Caco-2 (cell line): ENCODE measurements at regions not wholly inside any gene's neighbourhood (a gene's known extent, or its start where the extent isn't known, plus 50 kb on each side); places are given as distances from the start of the nearest gene placed in this dataset.
"Not testable (repeated sequence)": the region's sequence is repeated elsewhere in the genome, so short reads cannot be mapped to it uniquely, and the experiment has no call there.

Experiments used
- BruUV-seq: library from RNA; stranded (reverse); fragments of 400-500 nt; replicated peaks from 2 replicates; lab custom pipeline; 2021; lab: Mats Ljungman, UMichigan
- CTCF ChIA-PET: fragments of 300-600 bp; sonication (Branson Sonifier 250); formaldehyde crosslinking; loops from one replicate; lab custom pipeline; 2022; ENCODE audit warnings: antibody characterized with exemption; lab: Charles Lee
- POLR2A ChIA-PET: fragments of 300-600 bp; sonication (Branson Sonifier 250); formaldehyde crosslinking; loops from one replicate; lab custom pipeline; 2022; ENCODE audit warnings: antibody characterized with exemption; lab: Charles Lee
- DNase-seq, 2 experiments: peaks; one replicate each; pipeline versions ENCODE4 v3.0.0 to v3.0.0-alpha.2; 2020 to 2022
- H3K27me3 ChIP-seq: replicated peaks from 2 replicates; pipeline ENCODE4 v1.6.0; 2011; ENCODE audit warnings: low read length; ENCODE audit not compliant: control insufficient read depth, insufficient read depth
- H3K36me3 ChIP-seq: 2 replicates; pipeline ENCODE4 v1.5.1; 2011; ENCODE audit warnings: low read length; ENCODE audit not compliant: control insufficient read depth, insufficient read depth
- H3K4me1 ChIP-seq: fragments of 250-450 bp; sonication (Bioruptor Pico); 2 replicates; pipeline ENCODE4 v1.5.1; 2020; ENCODE audit warnings: mild to moderate bottlenecking
- H3K4me3 ChIP-seq: 2 replicates; pipeline ENCODE4 v1.5.1; 2011; ENCODE audit warnings: low read depth, mild to moderate bottlenecking, control low read depth, low read length
- H3K9me3 ChIP-seq: fragments of 250-450 bp; sonication (Bioruptor Pico); 2 replicates; pipeline ENCODE4 v1.5.1; 2020; ENCODE audit warnings: mild to moderate bottlenecking, moderate library complexity
- H3K27ac Mint-ChIP-seq: one replicate; pipeline ENCODE4 v1.8.0; 2022; ENCODE audit warnings: mixed read lengths; ENCODE audit not compliant: unreplicated experiment
- H3K27me3 Mint-ChIP-seq: one replicate; pipeline ENCODE4 v1.8.0; 2022; ENCODE audit warnings: mixed read lengths; ENCODE audit not compliant: insufficient read depth, unreplicated experiment
- H3K36me3 Mint-ChIP-seq: one replicate; pipeline ENCODE4 v1.8.0; 2022; ENCODE audit warnings: mild to moderate bottlenecking, mixed read lengths; ENCODE audit not compliant: insufficient read depth, unreplicated experiment
- H3K4me1 Mint-ChIP-seq: one replicate; pipeline ENCODE4 v1.8.0; 2022; ENCODE audit warnings: low read depth, mixed read lengths; ENCODE audit not compliant: unreplicated experiment
- H3K4me3 Mint-ChIP-seq: one replicate; pipeline ENCODE4 v1.8.0; 2022; ENCODE audit warnings: mild to moderate bottlenecking, moderate library complexity, mixed read lengths; ENCODE audit not compliant: unreplicated experiment
- H3K9me3 Mint-ChIP-seq: one replicate; pipeline ENCODE4 v1.8.0; 2022; ENCODE audit warnings: mixed read lengths; ENCODE audit not compliant: unreplicated experiment
- intact Hi-C: fragments of 100-400 bp; cut with micrococcal nuclease; formaldehyde crosslinking; loops from one replicate; pipeline ENCODE4 v1.10.0; 2022; ENCODE audit not compliant: unreplicated experiment
- TF ChIP-seq, protein P1 (sequence below), 2 experiments: fragments of 200-600 bp in 1 of 2; IDR thresholded peaks; 1 replicate in 1 of 2; 2 replicates in 1 of 2; pipeline versions ENCODE4 v1.5.1 to v1.8.0; 2011 to 2022; ENCODE audit warnings: antibody characterized with exemption in 1 of 2, control low read depth in 1 of 2, inconsistent platforms in 1 of 2, low read depth in 1 of 2, low read length in 1 of 2, mild to moderate bottlenecking in 1 of 2, moderate library complexity in 1 of 2; ENCODE audit not compliant: insufficient read depth in 1 of 2, severe bottlenecking in 1 of 2, unreplicated experiment in 1 of 2

DNA sequence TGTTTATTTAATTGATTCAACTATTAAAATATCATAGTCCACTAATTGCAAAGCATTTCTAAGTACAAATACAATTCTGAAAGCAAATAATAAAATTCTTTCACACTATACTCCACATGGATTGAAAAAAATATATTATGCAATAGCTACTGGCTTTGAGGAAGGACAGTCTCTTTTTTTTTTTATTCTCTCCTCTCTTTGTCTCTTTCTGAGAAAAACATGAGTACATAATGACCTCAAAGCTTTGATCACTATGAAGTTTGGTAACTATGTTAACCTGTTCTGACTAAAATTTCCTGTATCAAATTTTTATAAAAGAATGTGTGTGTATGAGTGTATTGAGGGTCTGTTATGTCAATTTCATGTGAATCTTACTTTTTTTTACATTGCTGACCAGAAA is 96.2 kb downstream of the RGS2 start:
- CTCF ChIA-PET, result no interaction called here
- Mint-ChIP-seq H3K4me3 (no peak overlapping the region), H3K9me3 (no peaks in the 10 kb centered on the region), H3K27ac (no peak overlapping the region), H3K27me3 (no peaks in the 10 kb centered on the region), H3K4me1 (no peaks in the 10 kb centered on the region), H3K36me3 (no peaks in the 10 kb centered on the region)
- BruUV-seq, result no TSS peak
- no peaks in the 10 kb centered on the region for H3K36me3 ChIP-seq
- TF ChIP-seq, protein P1, sequence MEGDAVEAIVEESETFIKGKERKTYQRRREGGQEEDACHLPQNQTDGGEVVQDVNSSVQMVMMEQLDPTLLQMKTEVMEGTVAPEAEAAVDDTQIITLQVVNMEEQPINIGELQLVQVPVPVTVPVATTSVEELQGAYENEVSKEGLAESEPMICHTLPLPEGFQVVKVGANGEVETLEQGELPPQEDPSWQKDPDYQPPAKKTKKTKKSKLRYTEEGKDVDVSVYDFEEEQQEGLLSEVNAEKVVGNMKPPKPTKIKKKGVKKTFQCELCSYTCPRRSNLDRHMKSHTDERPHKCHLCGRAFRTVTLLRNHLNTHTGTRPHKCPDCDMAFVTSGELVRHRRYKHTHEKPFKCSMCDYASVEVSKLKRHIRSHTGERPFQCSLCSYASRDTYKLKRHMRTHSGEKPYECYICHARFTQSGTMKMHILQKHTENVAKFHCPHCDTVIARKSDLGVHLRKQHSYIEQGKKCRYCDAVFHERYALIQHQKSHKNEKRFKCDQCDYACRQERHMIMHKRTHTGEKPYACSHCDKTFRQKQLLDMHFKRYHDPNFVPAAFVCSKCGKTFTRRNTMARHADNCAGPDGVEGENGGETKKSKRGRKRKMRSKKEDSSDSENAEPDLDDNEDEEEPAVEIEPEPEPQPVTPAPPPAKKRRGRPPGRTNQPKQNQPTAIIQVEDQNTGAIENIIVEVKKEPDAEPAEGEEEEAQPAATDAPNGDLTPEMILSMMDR (IDR thresholded peaks at IDR 0.05; ENCODE audit: insufficient read depth in 1 of 2, low read depth in 1 of 2, low read length in 1 of 2, severe bottlenecking in 1 of 2, unreplicated experiment in 1 of 2), result no peak
- H3K4me1 ChIP-seq, result no peaks in the 10 kb centered on the region
- H3K4me3 ChIP-seq, result no peak overlapping the region
- H3K27me3 ChIP-seq, result no peaks in the 10 kb centered on the region
- intact Hi-C loops, result no loop called here
- POLR2A ChIA-PET, result no interaction called here
- no peak for DNase-seq
- no peaks in the 10 kb centered on the region for H3K9me3 ChIP-seq

DNA sequence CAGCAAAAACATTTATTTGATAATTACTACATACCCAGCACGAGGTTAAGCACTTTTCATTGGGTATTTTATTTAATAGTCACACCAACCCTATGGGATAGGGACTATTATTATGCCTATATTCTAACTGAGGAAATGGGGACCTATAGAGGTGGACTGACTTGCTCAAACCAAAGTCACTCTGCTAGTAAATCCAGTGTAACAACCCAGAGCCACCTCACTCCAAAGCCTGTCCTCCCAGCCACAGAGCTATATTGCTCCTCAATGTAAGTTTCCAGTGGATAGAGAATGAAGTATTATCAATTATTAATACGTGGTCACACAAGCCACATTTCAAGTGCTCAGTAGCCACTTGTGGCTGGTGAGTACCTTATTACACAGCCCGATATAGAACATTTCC is 97.5 kb downstream of the RGS2 start:
- Mint-ChIP-seq H3K36me3 (no peaks in the 10 kb centered on the region), H3K27me3 (no peaks in the 10 kb centered on the region), H3K9me3 (no peaks in the 10 kb centered on the region), H3K27ac (no peak overlapping the region), H3K4me1 (no peaks in the 10 kb centered on the region), H3K4me3 (no peak overlapping the region)
- Histone ChIP-seq H3K9me3 (no peaks in the 10 kb centered on the region), H3K36me3 (no peaks in the 10 kb centered on the region), H3K4me1 (no peaks in the 10 kb centered on the region), H3K4me3 (no peak overlapping the region), H3K27me3 (no peaks in the 10 kb centered on the region)
- ChIA-PET CTCF (no interaction called here), POLR2A (no interaction called here)
- TF ChIP-seq, protein P1 (IDR thresholded peaks at IDR 0.05; ENCODE audit: insufficient read depth in 1 of 2, low read depth in 1 of 2, low read length in 1 of 2, severe bottlenecking in 1 of 2, unreplicated experiment in 1 of 2), result no peak
- intact Hi-C loops, result no loop called here
- DNase-seq, result no peak
- BruUV-seq, result no TSS peak

- ChIA-PET POLR2A (no interaction called here), CTCF (no interaction called here)
- H3K9me3 ChIP-seq, result no peaks in the 10 kb centered on the region
- Mint-ChIP-seq H3K9me3 (peaks cover 7% of the 10 kb centered on the region), H3K36me3 (no peaks in the 10 kb centered on the region), H3K4me1 (peaks cover 5% of the 10 kb centered on the region), H3K4me3 (no peak overlapping the region), H3K27ac (no peak overlapping the region), H3K27me3 (peaks cover 2% of the 10 kb centered on the region)
- intact Hi-C loops, result no loop called here
- H3K27me3 ChIP-seq, result no peaks in the 10 kb centered on the region
- no peaks in the 10 kb centered on the region for H3K36me3 ChIP-seq
- no peaks in the 10 kb centered on the region for H3K4me1 ChIP-seq
- no TSS peak for BruUV-seq
- TF ChIP-seq, protein P1 (IDR thresholded peaks at IDR 0.05; ENCODE audit: insufficient read depth in 1 of 2, low read depth in 1 of 2, low read length in 1 of 2, severe bottlenecking in 1 of 2, unreplicated experiment in 1 of 2), result no peak
- no peak overlapping the region for H3K4me3 ChIP-seq
- DNase-seq, result no peak
Measured at GRCh38 chr1:192907545-192908243, 98.9 kb downstream of the RGS2 start.

DNA sequence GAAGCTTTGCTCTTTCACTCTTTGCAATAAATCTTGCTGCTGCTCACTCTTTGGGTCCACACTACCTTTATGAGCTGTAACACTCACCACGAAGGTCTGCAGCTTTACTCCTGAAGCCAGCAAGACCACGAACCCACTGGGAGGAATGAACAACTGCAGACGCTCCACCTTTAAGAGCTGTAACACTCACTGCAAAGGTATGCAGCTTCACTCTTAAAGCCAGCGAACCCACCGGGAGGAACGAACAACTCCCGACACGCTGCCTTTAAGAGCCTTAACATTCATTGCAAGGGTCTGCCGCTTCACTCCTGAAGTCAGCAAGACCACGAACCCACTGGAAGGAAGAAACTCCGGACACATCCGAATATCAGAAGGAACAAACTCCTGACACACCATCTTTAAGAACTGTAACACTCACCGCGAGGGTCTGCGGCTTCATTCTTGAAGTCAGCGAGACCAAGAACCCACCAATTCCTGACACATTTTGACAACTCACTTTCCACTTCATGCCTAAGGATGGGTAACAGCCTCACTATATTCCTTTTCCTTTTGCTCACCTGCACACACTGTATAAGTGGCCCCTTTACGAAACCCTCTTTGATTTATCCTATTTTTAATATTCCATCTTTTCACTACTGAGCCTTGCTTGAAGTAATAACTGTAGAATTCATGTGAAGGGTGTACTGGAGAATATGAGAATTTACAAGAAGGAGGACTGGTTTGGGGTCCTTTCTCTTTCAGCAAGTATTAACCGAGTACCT is 103.2 kb downstream of the RGS2 start:
- H3K27me3 ChIP-seq, H3K4me3 Mint-ChIP-seq, BruUV-seq, H3K36me3 Mint-ChIP-seq, H3K9me3 Mint-ChIP-seq, H3K27me3 Mint-ChIP-seq, CTCF ChIA-PET, H3K4me3 ChIP-seq, DNase-seq, H3K4me1 Mint-ChIP-seq, POLR2A ChIA-PET, H3K27ac Mint-ChIP-seq, intact Hi-C loops, H3K9me3 ChIP-seq, H3K4me1 ChIP-seq, H3K36me3 ChIP-seq: not testable (repeated sequence)
